GM12891 (cell line): ENCODE measurements at regions not wholly inside any gene's neighbourhood (a gene's known extent, or its start where the extent isn't known, plus 50 kb on each side); places are given as distances from the start of the nearest gene placed in this dataset.

ENCODE experiments used
- PAX5 ChIP-seq: IDR thresholded peaks from 2 replicates; pipeline ENCODE4 v1.6.1; 2011; ENCODE audit warnings: low read length, moderate library complexity, mild to moderate bottlenecking; ENCODE audit not compliant: insufficient read depth, severe bottlenecking
- POLR2A ChIP-seq: IDR thresholded peaks from 2 replicates; pipeline ENCODE4 v1.6.1; 2011; ENCODE audit warnings: low read depth, low read length, control low read depth
- POLR2AphosphoS5 ChIP-seq: IDR thresholded peaks from 2 replicates; pipeline ENCODE4 v1.6.1; 2011; ENCODE audit warnings: low read depth, low read length, control low read depth
- POU2F2 ChIP-seq: IDR thresholded peaks from 2 replicates; pipeline ENCODE4 v1.6.1; 2011; ENCODE audit warnings: low read depth, mild to moderate bottlenecking, control low read depth, low read length, moderate library complexity
- TAF1 ChIP-seq: IDR thresholded peaks from 2 replicates; pipeline ENCODE4 v1.6.1; 2011; ENCODE audit warnings: low read depth, low read length, control low read depth

DNA sequence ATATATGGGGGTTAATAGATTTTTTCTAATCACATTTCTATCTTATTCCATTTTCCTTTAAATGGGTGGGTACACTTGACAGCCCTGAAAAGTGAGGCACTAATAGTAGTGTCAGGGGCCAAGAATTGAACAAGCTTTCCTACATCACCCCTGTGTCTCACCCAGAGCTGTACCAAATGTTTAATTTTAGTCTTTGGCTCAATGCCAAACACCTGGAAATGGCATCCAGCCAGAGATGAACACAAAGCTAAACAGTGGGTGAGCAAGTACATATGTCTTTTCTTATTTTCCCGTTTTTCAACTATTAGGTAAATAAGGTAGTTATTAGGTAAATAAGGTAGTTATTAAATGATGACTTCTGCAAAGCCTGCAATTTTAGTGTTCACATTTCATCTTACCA, 276.3 kb upstream of the ERBB4 start:
- no peak for TF ChIP-seq POLR2AphosphoS5
- no peak for TF ChIP-seq TAF1
- no peak for TF ChIP-seq POLR2A
- no peak for TF ChIP-seq PAX5
- TF ChIP-seq POU2F2 = no peak
